IPS DF 19.7 (cell line): ENCODE measurements at regions not wholly inside any gene's neighbourhood (a gene's known extent, or its start where the extent isn't known, plus 50 kb on each side); places are given as distances from the start of the nearest gene placed in this dataset.

Experiments
- DNase-seq: peaks from one replicate; pipeline ENCODE4 v3.0.0-alpha.2; 2013; ENCODE audit warnings: low read depth, low spot score

DNA sequence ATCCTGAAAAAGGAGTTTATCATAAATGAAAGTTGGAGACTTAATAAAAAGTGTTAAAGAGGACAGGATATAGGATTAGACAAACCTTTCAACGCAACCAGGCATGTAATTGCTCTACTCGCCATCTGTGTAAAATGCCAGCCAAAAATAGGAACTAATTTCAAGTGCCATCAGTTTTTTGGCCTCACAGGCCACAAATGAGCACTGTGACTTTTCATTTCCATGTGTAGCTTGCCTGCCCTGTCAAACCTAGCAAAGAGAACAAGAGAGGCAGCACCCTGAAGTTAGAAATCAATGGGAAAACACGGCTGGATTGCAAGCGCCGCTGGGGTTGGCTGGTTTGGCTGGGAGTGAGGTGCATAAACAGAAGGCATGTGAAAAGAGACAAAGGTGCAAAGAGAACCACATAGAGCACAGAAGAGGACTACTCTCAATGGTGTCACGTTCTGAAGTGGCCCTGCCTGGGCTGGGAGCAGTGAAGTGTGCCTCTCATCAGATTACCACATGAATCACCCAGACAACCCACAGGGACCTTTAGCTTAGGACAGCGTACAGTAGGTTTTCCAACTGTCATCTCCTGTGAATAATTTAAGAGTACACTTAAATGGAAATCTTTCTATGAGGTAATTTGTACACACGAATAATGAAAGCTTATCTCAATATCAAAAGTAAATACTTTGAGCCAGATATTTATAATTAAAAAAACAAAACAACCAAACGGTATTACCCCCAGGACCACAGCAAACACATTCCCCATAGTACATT lies 78.0 kb upstream of the NHSL1 start:
- no peak for DNase-seq

DNA sequence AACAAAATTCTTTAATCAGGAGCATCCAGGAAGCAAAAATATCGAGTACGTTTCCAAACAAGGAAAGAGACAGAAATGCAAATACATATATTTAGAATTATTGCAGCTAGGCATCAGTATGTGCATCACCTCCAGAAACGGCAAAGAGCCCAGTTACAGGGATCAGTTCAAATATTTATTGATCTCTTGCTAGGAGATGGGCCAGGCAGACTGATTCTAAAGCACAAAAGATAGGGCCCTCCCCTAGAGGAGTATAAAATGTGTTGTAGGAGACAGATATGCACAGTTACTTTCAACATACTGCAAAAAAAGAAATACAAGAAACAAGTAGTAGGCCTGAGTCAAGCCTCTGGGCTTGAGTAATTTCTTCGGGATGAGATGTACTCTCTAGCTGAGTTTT lies 80.7 kb upstream of the NHSL1 start:
- no peak for DNase-seq

DNA sequence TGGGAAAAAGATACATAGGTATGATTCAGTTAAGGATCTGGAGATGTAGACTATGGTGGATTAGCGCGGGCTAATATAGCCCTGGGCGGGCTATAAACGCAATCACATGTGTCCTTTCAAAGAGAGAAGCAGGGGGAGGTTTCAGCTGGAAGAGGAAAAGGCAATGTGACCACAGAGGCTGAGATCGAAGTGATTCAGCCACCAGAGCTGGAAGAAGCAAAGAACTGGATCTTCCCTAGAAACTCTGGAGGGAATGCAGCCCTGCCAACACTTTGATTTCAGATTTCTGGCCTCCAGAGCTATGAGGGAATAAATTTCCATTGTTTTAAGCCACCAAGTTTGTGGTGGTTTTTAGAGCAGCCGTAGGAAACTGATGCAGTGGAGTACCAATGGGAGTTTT lies 81.5 kb upstream of the NHSL1 start:
- DNase-seq: no peak

DNA sequence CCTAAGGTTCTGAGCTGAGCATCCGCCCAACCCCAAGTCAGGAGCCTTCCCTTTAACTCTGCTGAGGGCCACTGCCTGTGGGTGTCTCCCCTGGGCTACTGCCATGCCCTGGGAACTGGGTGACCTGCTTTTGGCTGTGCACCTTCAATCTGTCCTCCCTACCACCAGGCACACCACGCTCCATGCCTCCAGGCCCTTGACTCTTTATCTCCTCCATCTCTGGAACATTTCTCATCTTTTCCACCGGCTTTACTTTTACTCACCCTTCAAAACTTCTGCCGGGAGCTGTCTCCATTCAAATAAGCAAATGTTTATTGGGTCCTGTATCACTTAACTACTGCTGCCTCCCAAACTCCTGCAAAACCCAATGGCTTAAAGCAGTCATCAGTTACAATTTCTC lies 83.3 kb upstream of the NHSL1 start:
- DNase-seq: no peak

DNA sequence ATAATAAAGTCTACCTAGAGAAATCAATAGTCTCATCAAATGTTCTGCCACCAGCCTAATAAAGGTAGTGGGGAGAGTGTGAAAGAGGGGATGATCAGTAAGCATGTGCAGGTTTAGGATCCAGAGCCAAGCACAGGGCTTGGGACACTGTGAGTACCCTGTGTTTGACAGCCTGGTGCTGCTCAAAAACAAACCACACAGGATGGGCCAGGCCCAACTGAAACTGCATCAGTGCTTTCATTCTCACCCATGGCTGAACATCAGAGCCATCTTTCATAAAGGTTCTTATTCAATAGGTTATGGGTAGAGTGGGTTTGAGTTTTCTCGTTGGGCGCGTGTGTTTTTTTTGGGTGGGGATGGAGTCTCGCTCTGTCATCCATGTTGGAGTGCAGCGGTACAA lies 87.3 kb upstream of the NHSL1 start:
- DNase-seq: no peak

DNA sequence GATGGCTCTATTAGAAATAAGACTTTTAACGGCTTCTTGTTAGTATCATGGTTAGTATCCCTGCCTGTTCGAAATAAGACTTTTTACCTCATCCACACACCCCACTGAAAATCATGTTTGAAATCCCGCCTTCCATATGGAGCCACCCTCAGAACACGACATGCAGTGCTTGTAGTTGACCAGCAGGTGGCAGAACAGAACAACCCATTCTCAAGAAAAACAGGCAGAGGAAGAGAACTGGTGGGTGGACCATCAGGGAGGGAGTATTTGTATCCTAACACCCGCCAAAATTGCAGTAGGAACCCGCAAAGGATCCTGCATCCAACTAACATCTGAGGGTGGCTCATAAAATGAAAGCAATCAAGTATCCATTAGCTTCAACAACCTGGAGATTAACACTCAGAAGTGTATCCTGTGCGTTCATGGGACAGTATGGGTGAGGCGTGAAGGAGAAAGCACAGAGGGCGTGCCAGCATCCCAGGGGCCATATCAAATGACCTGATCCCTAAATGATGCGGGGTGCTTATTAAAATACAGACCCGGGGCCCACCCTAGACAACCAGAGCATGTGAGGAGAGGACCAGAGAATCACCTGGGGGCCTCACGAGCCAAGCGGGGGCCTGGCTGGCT lies 89.6 kb upstream of the NHSL1 start:
- peak; percentile 54 for DNase-seq

DNA sequence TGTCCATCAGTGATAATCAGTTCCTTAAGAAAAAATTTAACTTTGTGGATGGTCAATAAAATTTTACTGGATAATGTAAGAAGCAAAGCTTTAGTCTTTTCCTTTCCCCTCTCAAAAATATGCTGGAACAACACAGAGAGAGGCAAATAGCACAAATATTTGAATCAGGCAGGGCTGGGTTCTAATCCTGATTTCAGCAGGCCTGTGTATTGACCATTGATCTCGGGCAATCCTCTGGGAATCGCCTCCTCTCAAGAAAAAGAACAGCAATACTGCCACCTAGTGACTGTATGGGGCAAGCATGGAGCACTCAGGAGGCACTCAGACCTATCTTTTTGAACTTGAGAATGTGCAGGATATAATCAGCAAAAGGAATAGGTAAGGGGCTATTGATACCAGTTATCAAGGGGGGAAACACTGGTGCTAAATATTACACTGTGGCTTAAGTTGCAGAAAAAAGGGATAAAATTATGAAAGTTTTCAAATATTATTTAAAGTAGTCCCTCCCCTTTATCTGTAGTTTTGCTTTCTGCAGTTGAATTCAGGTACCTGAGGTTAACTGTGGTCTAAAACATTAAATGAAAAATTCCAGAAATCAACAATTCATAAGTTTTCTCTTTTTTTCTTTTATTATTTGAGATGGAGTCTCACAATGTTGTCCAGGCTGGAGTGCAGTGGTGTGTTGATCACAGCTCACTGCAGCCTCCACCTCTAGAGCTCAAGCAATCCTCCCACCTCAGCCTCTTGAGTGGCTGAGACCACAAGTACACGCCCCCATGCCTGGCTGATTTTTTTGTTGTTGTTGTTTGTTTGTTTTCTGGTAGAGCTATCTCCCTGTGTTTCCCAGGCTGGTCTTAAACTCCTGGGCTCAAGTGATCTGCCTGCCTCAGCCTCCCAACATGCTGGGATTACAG lies 91.8 kb upstream of the NHSL1 start:
- peak; percentile 45 for DNase-seq

DNA sequence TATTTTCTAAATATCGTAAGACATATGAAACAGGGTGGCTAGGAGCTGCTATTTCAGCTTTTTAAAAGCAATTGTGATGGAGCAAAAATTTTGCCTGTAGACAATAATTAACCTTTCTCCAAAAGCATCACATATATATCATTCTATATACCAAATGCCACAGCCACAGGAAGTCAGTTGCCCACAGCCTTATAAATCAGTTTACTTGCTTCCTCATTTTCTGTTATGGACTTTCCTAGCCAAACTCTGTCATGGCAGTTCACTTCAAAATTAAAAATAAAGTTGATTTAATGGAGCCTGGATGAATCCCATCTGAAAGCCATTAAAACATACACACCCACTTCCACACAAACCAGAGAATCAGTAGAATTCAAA lies 93.4 kb upstream of the NHSL1 start:
- no peak for DNase-seq

DNA sequence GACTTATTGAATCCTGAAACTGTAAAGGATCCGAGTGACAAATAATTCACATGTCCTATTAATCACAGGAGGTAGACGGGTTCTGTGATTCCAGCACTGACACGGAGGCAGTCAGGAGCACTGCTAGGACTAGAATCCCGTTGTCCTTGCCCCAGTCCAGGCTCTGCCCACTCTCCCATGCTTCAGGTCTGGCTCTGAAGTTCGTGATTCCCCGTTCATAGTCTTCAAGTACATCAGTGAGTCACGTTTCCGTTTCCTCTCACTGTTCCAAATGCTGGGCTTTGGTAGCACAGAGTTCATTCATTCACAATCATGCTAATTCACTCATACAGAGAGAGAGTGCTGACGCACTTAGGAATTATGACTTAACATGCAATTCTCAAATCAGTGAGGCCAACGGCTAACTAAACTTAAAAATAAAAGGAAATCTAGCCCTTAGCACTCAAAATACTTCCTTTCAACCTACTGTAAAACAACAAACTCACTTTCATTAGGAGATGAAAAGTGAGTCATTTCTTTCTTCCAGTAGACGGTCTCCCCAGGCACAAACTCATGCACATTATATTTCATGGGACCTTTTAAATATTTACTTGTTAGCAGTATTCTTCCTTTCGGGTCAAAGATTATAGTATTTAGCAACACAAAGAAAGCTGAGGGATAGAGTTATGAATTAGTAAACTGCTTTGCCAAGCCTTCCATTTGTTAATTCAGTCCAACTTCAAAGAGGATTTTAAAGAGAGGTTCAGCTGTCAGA lies 94.0 kb upstream of the NHSL1 start:
- DNase-seq: no peak

DNA sequence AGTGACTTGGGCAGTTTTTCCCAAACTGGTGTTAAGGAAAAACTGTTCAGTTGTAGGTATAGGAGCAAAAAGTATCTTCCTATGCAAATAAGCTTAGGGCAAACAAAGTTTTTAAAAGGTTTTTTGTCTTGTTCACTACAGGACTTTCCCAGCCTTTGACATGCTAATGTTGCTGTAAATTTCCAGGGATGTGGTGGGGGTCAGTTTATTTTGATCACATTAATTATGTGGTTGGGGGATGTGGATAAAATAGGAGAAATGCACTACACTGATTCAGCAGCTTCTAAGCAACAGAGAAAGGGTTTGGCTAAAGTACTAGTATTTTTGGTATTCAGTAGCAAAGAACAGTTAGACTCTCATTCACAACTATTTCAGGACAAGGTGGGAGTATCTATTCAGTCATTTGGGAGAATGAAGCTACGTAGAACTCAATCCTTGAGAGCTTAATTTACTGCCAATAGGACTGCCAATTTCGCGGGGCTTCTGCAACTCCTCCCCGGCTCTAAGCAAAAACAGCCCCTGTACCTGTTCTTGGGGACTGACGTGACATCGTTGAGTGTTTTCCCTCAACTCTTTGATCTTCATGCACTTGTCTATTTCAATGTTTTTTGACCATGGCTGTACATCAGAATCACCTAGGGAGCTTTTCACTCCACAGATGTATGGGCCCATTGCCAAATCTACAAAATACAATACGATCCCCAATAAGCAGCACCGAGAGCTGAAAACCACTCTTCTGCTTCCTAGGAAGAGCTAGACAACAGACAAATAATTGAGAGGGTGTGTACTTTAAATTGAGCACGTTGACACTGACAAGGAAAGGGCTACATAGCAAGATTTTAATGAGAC lies 94.8 kb upstream of the NHSL1 start:
- no peak for DNase-seq

DNA sequence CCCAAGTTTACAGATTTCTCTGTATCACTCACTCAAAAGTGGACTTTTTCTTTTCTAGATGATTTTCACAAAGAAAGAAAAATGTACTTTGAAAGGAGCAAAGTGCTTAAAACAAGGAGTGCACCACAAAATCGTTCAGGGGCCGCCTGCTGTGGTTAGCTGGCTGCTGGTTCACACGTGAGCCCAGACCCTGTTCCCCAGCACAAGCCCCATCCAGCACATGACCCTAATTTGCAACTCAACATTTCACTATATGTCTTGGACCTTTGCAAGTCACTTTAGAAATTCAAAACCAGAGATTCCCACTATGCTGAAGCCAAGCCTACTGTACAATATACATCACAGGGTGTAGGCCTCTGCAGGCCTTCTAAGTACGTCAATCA lies 95.5 kb upstream of the NHSL1 start:
- no peak for DNase-seq

DNA sequence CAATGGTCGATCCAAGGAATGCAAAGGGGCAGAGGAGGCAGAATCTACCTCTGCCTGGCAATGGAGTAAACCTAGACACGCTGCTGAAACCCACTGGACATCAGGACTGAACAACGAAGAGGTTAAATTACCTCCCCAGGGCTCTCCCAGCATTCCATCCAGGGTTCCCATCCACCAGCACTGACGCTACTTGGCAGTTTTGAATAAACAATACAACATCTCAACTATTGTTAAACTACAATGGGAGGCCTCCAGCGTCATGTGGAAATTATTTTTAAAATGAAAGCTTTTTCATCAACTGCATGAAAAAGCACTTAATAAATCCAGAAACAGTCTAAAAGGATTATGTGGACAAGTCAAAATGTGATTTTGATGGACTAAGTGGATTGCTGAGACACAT lies 96.8 kb upstream of the NHSL1 start:
- no peak for DNase-seq

DNA sequence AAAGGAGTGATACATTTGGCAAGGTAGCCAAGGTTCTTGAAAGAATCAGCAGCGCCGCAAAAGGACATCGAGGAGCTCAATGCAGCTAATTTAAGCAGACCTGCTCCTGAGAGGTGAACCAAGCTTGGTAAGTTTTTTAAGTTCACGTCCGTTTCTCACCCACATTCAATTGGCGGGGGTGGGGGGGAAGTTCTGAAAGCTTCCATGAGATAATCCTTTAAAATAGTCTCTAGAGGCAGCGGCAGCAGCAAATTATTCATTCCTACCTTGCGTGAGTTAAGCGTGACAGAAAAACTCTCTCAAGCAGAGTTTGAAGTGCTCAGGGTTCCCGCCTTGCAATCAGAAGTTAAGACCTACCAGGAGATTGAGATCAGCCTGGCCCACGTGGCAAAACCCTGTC lies 97.3 kb upstream of the NHSL1 start:
- no peak for DNase-seq

DNA sequence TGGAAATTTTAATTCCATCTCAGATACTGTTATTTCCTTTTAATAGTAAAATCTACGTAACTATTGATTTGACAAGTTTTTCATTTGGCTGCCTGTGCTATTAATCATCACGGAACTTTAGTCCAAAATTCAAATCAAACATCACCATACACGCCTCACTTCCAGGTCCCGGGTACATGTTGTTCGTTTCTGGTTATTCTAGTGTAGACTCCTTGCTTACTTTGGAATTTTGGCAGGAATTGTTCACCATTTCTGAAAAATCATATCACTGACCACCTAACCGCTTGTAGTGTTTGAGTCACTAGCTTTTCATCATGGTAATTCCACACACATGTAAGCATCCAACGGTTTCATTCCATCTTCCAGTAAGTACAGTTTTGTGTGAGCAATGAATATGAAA lies 98.0 kb upstream of the NHSL1 start:
- DNase-seq: no peak

DNA sequence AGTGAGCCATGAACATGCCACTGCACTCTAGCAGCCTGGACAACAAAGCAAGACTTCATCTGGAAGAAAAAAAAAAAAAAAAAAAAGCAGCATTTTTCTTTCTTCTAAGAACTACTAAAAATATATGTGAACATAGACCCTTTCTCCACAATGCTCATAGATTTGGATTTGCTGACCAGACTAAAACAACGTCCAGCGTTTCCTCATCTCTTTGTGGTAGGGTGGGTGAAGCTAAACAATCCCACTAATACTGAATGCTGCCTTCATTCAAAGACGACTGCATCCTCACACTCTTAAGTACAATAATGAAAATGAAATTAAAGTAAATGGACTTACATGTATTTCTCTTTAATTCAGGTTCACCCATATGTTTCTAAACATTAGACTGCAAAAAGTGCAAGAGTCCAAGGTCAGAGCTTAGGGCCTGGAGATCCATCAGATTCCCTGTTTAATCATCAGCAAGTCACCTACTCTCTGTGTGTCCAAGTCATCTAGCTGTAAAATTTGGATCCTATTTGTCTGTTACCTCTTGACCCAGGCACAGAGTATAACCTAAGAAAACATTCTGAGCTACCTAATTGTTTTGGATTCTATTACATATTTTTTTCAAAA lies 99.4 kb upstream of the NHSL1 start:
- no peak for DNase-seq

DNA sequence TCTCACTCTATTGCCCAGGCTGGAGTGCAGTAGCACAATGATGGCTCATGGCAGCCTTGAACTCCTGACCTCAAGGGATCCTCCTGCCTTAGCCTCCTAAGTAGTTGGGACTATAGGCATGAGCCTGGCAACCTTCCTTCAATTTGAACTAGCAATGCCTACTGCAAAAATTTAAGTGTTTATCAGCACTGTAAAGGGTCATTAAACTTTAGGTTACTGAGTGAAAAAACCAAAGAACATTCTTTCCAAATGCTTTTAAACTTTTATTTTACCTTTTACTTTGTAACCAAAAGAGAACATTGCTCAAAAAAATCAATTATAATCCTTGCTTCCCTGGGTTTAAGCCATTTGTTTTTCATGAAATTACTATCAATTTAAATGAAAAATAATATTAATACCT lies 101.0 kb upstream of the NHSL1 start:
- no peak for DNase-seq

DNA sequence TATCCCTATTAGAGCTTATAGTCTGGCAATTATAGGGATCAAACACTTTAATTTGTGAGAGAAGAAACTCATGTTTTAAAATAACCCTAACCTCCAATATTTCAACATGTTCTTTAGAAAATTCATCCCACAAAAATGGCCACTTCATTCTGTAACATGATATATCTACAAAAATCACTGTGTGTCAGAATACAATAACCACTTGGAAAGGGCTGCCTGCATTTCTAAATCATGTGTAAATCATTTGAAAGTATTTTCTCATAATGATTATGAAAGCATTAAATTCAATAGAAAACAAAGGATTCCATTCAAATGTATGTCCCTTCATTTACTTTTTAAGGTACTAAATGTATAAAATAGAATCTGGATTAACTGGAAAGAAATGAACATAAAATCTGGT lies 101.4 kb upstream of the NHSL1 start:
- no peak for DNase-seq

DNA sequence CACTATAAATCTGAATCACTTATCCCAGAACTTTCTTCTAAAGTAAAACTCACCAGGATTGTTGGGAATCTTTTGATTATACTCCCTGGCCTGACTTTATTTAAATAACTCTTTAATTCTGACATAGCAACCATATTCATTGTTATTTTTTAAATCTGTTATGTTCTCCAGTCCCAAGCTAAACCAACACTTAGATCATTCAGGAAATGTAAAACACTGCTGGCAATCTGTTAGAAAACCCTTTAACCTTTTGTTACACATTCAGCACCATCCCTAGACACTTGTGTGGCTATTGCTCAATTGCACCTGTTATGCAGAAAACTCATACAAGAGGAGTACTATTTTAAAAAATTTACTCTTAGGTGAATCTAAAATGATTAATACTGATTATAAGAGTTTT lies 101.8 kb upstream of the NHSL1 start:
- no peak for DNase-seq

DNA sequence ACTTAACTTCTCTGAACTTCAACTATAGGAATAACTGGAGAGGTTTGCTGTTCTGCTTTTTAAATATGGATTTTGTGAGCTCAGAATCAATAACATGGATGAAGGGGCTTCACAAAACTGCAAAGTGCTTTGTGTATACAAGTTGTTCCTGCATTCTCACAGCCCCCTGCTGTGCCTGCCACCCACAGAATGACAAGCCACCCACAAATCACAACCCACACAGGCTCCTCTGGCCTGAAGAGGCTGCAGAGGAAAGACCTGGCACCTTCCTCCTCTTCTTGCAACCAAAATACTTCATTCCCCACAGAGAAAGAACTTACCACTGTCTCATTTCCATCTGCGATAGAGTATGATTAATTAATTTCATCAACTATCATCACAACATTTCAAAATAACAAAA lies 106.7 kb upstream of the NHSL1 start:
- no peak for DNase-seq
